Skeletal muscle satellite cell (primary cell): ENCODE measurements at regions not wholly inside any gene's neighbourhood (a gene's known extent, or its start where the extent isn't known, plus 50 kb on each side); places are given as distances from the start of the nearest gene placed in this dataset.

Experiments
- H3K27me3 ChIP-seq: 2 replicates; pipeline ENCODE4 v1.7.0; 2013; ENCODE audit warnings: low read length; ENCODE audit not compliant: control insufficient read depth, insufficient read depth
- H3K36me3 ChIP-seq: 2 replicates; pipeline ENCODE4 v1.7.0; 2013; ENCODE audit warnings: mild to moderate bottlenecking, control low read depth, low read length; ENCODE audit not compliant: insufficient read depth
- H3K4me1 ChIP-seq: 2 replicates; pipeline ENCODE4 v1.7.0; 2013; ENCODE audit warnings: low read length; ENCODE audit not compliant: control insufficient read depth, insufficient read depth
- H3K4me2 ChIP-seq: 2 replicates; pipeline ENCODE4 v1.7.0; 2013; ENCODE audit warnings: mild to moderate bottlenecking, low read length
- H3K4me3 ChIP-seq: 2 replicates; pipeline ENCODE4 v1.7.0; 2013; ENCODE audit warnings: low read length
- H3K9ac ChIP-seq: 2 replicates; pipeline ENCODE4 v1.7.0; 2013; ENCODE audit warnings: mild to moderate bottlenecking, low read depth, low read length, moderate library complexity
- H3K9me3 ChIP-seq: replicated peaks from 2 replicates; pipeline ENCODE4 v1.7.0; 2013; ENCODE audit warnings: mild to moderate bottlenecking, control low read depth, low read length

GRCh38 chr12:77488041-77488620, 342.6 kb upstream of the NAV3 start:
- Histone ChIP-seq H3K4me3 (no peak overlapping the region), H3K9ac (no peak overlapping the region), H3K9me3 (no peaks in the 10 kb centered on the region), H3K27me3 (no peaks in the 10 kb centered on the region), H3K4me1 (peaks cover 5% of the 10 kb centered on the region), H3K4me2 (no peak overlapping the region), H3K36me3 (no peaks in the 10 kb centered on the region)

- H3K27me3 ChIP-seq: no peaks in the 10 kb centered on the region
- H3K4me3 ChIP-seq: no peak overlapping the region
These were observed 343.8 kb upstream of the NAV3 start for GRCh38 chr12:77486872-77487271.

GRCh38 chr12:77485961-77486854, 344.5 kb upstream of the NAV3 start:
- Histone ChIP-seq H3K36me3 (no peaks in the 10 kb centered on the region), H3K27me3 (no peaks in the 10 kb centered on the region), H3K4me1 (peaks cover 5% of the 10 kb centered on the region), H3K4me3 (no peak overlapping the region), H3K4me2 (no peak overlapping the region), H3K9ac (no peak overlapping the region), H3K9me3 (no peaks in the 10 kb centered on the region)

More at GRCh38 chr12:77486872-77487271, 343.8 kb upstream of the NAV3 start:
- Histone ChIP-seq H3K36me3 (no peaks in the 10 kb centered on the region), H3K9ac (no peak overlapping the region), H3K4me1 (peaks cover 5% of the 10 kb centered on the region), H3K4me2 (no peak overlapping the region), H3K9me3 (no peaks in the 10 kb centered on the region)

- no peaks in the 10 kb centered on the region for H3K4me1 ChIP-seq
- H3K4me2 ChIP-seq: no peak overlapping the region
- no peaks in the 10 kb centered on the region for H3K36me3 ChIP-seq
- H3K27me3 ChIP-seq: no peaks in the 10 kb centered on the region
- H3K4me3 ChIP-seq: no peak overlapping the region
- H3K9me3 ChIP-seq: no peaks in the 10 kb centered on the region
- H3K9ac ChIP-seq: no peak overlapping the region
These were observed 349.0 kb upstream of the NAV3 start for GRCh38 chr12:77481687-77482086.

- H3K9ac ChIP-seq: no peak overlapping the region
- H3K27me3 ChIP-seq: no peaks in the 10 kb centered on the region
- H3K4me1 ChIP-seq: no peaks in the 10 kb centered on the region
These were observed 352.7 kb upstream of the NAV3 start for GRCh38 chr12:77477907-77478533.

GRCh38 chr12:77471801-77472200, 358.9 kb upstream of the NAV3 start:
- H3K4me1 ChIP-seq: no peaks in the 10 kb centered on the region
- H3K4me3 ChIP-seq: no peak overlapping the region
- no peaks in the 10 kb centered on the region for H3K9me3 ChIP-seq
- H3K4me2 ChIP-seq: no peak overlapping the region
- H3K9ac ChIP-seq: no peak overlapping the region
- no peaks in the 10 kb centered on the region for H3K36me3 ChIP-seq
- no peaks in the 10 kb centered on the region for H3K27me3 ChIP-seq

More at GRCh38 chr12:77477907-77478533, 352.7 kb upstream of the NAV3 start:
- Histone ChIP-seq H3K9me3 (no peaks in the 10 kb centered on the region), H3K36me3 (no peaks in the 10 kb centered on the region), H3K4me2 (no peak overlapping the region), H3K4me3 (no peak overlapping the region)

GRCh38 chr12:77469578-77470333, 360.9 kb upstream of the NAV3 start:
- Histone ChIP-seq H3K9ac (no peak overlapping the region), H3K36me3 (no peaks in the 10 kb centered on the region), H3K4me2 (no peak overlapping the region), H3K27me3 (no peaks in the 10 kb centered on the region), H3K9me3 (no peaks in the 10 kb centered on the region), H3K4me3 (no peak overlapping the region), H3K4me1 (no peaks in the 10 kb centered on the region)

- Histone ChIP-seq H3K9ac (no peak overlapping the region), H3K4me3 (no peak overlapping the region), H3K4me2 (no peak overlapping the region), H3K4me1 (no peaks in the 10 kb centered on the region), H3K27me3 (no peaks in the 10 kb centered on the region), H3K36me3 (no peaks in the 10 kb centered on the region), H3K9me3 (no peaks in the 10 kb centered on the region)
These were observed 377.3 kb upstream of the E2F7 start for GRCh38 chr12:77442633-77443032.

GRCh38 chr12:77439749-77440148, 374.4 kb upstream of the E2F7 start:
- Histone ChIP-seq H3K4me3 (no peak overlapping the region), H3K36me3 (no peaks in the 10 kb centered on the region), H3K27me3 (no peaks in the 10 kb centered on the region), H3K4me1 (no peaks in the 10 kb centered on the region), H3K9ac (no peak overlapping the region), H3K9me3 (no peaks in the 10 kb centered on the region), H3K4me2 (no peak overlapping the region)

- Histone ChIP-seq H3K36me3 (no peaks in the 10 kb centered on the region), H3K9me3 (no peaks in the 10 kb centered on the region), H3K4me2 (no peak overlapping the region), H3K9ac (no peak overlapping the region), H3K27me3 (no peaks in the 10 kb centered on the region), H3K4me3 (no peak overlapping the region), H3K4me1 (no peaks in the 10 kb centered on the region)
These were observed 373.3 kb upstream of the E2F7 start for GRCh38 chr12:77438644-77439043.

GRCh38 chr12:77437206-77437605, 371.8 kb upstream of the E2F7 start:
- H3K4me3 ChIP-seq: no peak overlapping the region
- no peaks in the 10 kb centered on the region for H3K36me3 ChIP-seq
- no peaks in the 10 kb centered on the region for H3K27me3 ChIP-seq
- H3K4me2 ChIP-seq: no peak overlapping the region
- H3K4me1 ChIP-seq: no peaks in the 10 kb centered on the region
- no peak overlapping the region for H3K9ac ChIP-seq
- H3K9me3 ChIP-seq: no peaks in the 10 kb centered on the region
